Ectodermal cell (in vitro differentiated cells): ENCODE measurements at regions not wholly inside any gene's neighbourhood (a gene's known extent, or its start where the extent isn't known, plus 50 kb on each side); places are given as distances from the start of the nearest gene placed in this dataset.

Source experiments
- H3K27ac ChIP-seq: 2 replicates; pipeline ENCODE4 v1.7.0; 2013; ENCODE audit warnings: mild to moderate bottlenecking, low read depth, low read length; ENCODE audit not compliant: insufficient read depth, poor library complexity, severe bottlenecking
- H3K27me3 ChIP-seq: 2 replicates; pipeline ENCODE4 v1.7.0; 2013; ENCODE audit warnings: mild to moderate bottlenecking, low read length; ENCODE audit not compliant: insufficient read depth, control insufficient read depth, poor library complexity, severe bottlenecking
- H3K36me3 ChIP-seq: one replicate; pipeline ENCODE4 v1.7.0; 2013; ENCODE audit warnings: low read length; ENCODE audit not compliant: control insufficient read depth, insufficient read depth
- H3K4me1 ChIP-seq: one replicate; pipeline ENCODE4 v1.7.0; 2013; ENCODE audit warnings: low read length; ENCODE audit not compliant: control insufficient read depth, insufficient read depth
- H3K4me3 ChIP-seq: 2 replicates; pipeline ENCODE4 v1.7.0; 2013; ENCODE audit warnings: low read depth, low read length, control low read depth; ENCODE audit not compliant: insufficient read depth
- H3K9me3 ChIP-seq: 2 replicates; pipeline ENCODE4 v1.7.0; 2013; ENCODE audit warnings: mild to moderate bottlenecking, low read length, moderate library complexity; ENCODE audit not compliant: control insufficient read depth
- WGBS, 2 experiments: methylation state at CpG; one replicate each; pipeline ENCODE4 v1.1.7; 2013; ENCODE audit warnings: missing lambda C conversion rate in 2 of 2; 5-methylcytosine and 5-hydroxymethylcytosine counted together

- WGBS, 2 experiments = 96 to 100% methylated on average over 1 of the region's 2 CpGs
- H3K27me3 ChIP-seq = no peaks in the 10 kb centered on the region
- no peaks in the 10 kb centered on the region for H3K9me3 ChIP-seq
- H3K36me3 ChIP-seq = no peaks in the 10 kb centered on the region
- no peak overlapping the region for H3K4me3 ChIP-seq
- no peak overlapping the region for H3K27ac ChIP-seq
- H3K4me1 ChIP-seq = no peaks in the 10 kb centered on the region
These were observed 2095.9 kb downstream of the ARAP2 start for GRCh38 chr4:34148322-34148908.

GRCh38 chr4:34157547-34157946 lies 2086.8 kb downstream of the ARAP2 start:
- Histone ChIP-seq H3K9me3 (no peaks in the 10 kb centered on the region), H3K4me3 (no peak overlapping the region)

GRCh38 chr4:34158878-34159277 lies 2085.4 kb downstream of the ARAP2 start:
- H3K4me3 ChIP-seq = no peak overlapping the region
- no peaks in the 10 kb centered on the region for H3K9me3 ChIP-seq
- 80 to 96% methylated on average over 1 of the region's 1 CpG for WGBS, 2 experiments
- H3K27ac ChIP-seq = no peak overlapping the region
- H3K36me3 ChIP-seq = no peaks in the 10 kb centered on the region
- H3K27me3 ChIP-seq = no peaks in the 10 kb centered on the region
- H3K4me1 ChIP-seq = no peaks in the 10 kb centered on the region

More at GRCh38 chr4:34157547-34157946, 2086.8 kb downstream of the ARAP2 start:
- Histone ChIP-seq H3K36me3 (no peaks in the 10 kb centered on the region), H3K27ac (no peak overlapping the region), H3K27me3 (no peaks in the 10 kb centered on the region), H3K4me1 (no peaks in the 10 kb centered on the region)

- WGBS, 2 experiments = 71 to 80% methylated on average over 1 of the region's 1 CpG
- Histone ChIP-seq H3K4me1 (no peaks in the 10 kb centered on the region), H3K9me3 (no peaks in the 10 kb centered on the region), H3K36me3 (no peaks in the 10 kb centered on the region), H3K4me3 (no peak overlapping the region), H3K27ac (no peak overlapping the region), H3K27me3 (no peaks in the 10 kb centered on the region)
These were observed 2073.4 kb downstream of the ARAP2 start for GRCh38 chr4:34170946-34171345.

GRCh38 chr4:34176609-34177008 lies 2067.7 kb downstream of the ARAP2 start:
- no peaks in the 10 kb centered on the region for H3K36me3 ChIP-seq
- no peak overlapping the region for H3K27ac ChIP-seq
- H3K4me1 ChIP-seq = no peaks in the 10 kb centered on the region
- no peaks in the 10 kb centered on the region for H3K27me3 ChIP-seq
- H3K9me3 ChIP-seq = no peaks in the 10 kb centered on the region
- no peak overlapping the region for H3K4me3 ChIP-seq

- no peak overlapping the region for H3K27ac ChIP-seq
- H3K4me3 ChIP-seq = no peak overlapping the region
- no peaks in the 10 kb centered on the region for H3K4me1 ChIP-seq
- H3K9me3 ChIP-seq = no peaks in the 10 kb centered on the region
- no peaks in the 10 kb centered on the region for H3K36me3 ChIP-seq
- no peaks in the 10 kb centered on the region for H3K27me3 ChIP-seq
These were observed 2065.8 kb downstream of the ARAP2 start for GRCh38 chr4:34178476-34178875.

- Histone ChIP-seq H3K9me3 (no peaks in the 10 kb centered on the region), H3K27ac (no peak overlapping the region), H3K4me3 (no peak overlapping the region), H3K4me1 (no peaks in the 10 kb centered on the region), H3K27me3 (no peaks in the 10 kb centered on the region), H3K36me3 (no peaks in the 10 kb centered on the region)
- 97 to 100% methylated on average over 2 of the region's 2 CpGs for WGBS, 2 experiments
These were observed 2062.9 kb downstream of the ARAP2 start for GRCh38 chr4:34181311-34181841.

- no peaks in the 10 kb centered on the region for H3K9me3 ChIP-seq
- 93 to 94% methylated on average over 2 of the region's 2 CpGs for WGBS, 2 experiments
- H3K36me3 ChIP-seq = no peaks in the 10 kb centered on the region
- H3K27ac ChIP-seq = no peak overlapping the region
- H3K27me3 ChIP-seq = no peaks in the 10 kb centered on the region
- no peaks in the 10 kb centered on the region for H3K4me1 ChIP-seq
- no peak overlapping the region for H3K4me3 ChIP-seq
These were observed 2062.4 kb downstream of the ARAP2 start for GRCh38 chr4:34181891-34182290.

GRCh38 chr4:34182306-34182705 lies 2062.0 kb downstream of the ARAP2 start:
- H3K9me3 ChIP-seq = no peaks in the 10 kb centered on the region
- no peaks in the 10 kb centered on the region for H3K27me3 ChIP-seq
- no peaks in the 10 kb centered on the region for H3K36me3 ChIP-seq
- H3K4me1 ChIP-seq = no peaks in the 10 kb centered on the region
- H3K27ac ChIP-seq = no peak overlapping the region
- no peak overlapping the region for H3K4me3 ChIP-seq
- 92 to 95% methylated on average over 4 of the region's 4 CpGs for WGBS, 2 experiments

- WGBS, 2 experiments = 93% methylated on average over 3 of the region's 3 CpGs
- Histone ChIP-seq H3K4me1 (no peaks in the 10 kb centered on the region), H3K36me3 (no peaks in the 10 kb centered on the region), H3K9me3 (no peaks in the 10 kb centered on the region), H3K27me3 (no peaks in the 10 kb centered on the region), H3K27ac (no peak overlapping the region), H3K4me3 (no peak overlapping the region)
These were observed 2060.4 kb downstream of the ARAP2 start for GRCh38 chr4:34183926-34184325.

- H3K9me3 ChIP-seq = no peaks in the 10 kb centered on the region
- no peak overlapping the region for H3K27ac ChIP-seq
- H3K4me1 ChIP-seq = no peaks in the 10 kb centered on the region
- H3K27me3 ChIP-seq = no peaks in the 10 kb centered on the region
- no peak overlapping the region for H3K4me3 ChIP-seq
- no peaks in the 10 kb centered on the region for H3K36me3 ChIP-seq
- 96 to 100% methylated on average over 1 of the region's 1 CpG for WGBS, 2 experiments
These were observed 2057.3 kb downstream of the ARAP2 start for GRCh38 chr4:34187056-34187455.
